Nucleus accumbens (tissue), 56 donors: ENCODE measurements at regions not wholly inside any gene's neighbourhood (a gene's known extent, or its start where the extent isn't known, plus 50 kb on each side); places are given as distances from the start of the nearest gene placed in this dataset.

Source experiments
- DNase-seq, 56 donors: peaks; one replicate each; lab custom pipeline; 2025; lab: John Stamatoyannopoulos, UW

DNA sequence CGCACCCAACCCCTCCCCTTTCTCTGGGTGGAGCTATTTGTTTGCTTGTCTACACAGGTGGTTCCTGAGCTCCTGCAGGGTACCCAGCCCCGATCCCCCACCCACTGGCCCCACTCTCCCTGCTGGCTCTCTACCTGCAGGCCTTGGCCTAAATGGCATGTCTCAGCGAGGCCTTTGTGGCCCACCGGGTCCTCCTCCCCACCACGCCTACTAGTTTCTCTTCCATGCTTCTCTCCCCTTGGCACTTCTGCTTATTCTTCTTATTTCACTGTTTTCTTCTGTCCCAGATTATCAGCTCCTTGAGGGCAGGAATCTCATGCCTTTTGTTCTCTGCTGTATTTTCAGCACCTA is 57.4 kb upstream of the ZNF536 start:
- DNase-seq = no peak

GRCh38 chr19:30315159-30315558 is 57.0 kb upstream of the ZNF536 start:
- no peak for DNase-seq

GRCh38 chr19:30316000-30316491 is 56.1 kb upstream of the ZNF536 start:
- no peak for DNase-seq

DNA sequence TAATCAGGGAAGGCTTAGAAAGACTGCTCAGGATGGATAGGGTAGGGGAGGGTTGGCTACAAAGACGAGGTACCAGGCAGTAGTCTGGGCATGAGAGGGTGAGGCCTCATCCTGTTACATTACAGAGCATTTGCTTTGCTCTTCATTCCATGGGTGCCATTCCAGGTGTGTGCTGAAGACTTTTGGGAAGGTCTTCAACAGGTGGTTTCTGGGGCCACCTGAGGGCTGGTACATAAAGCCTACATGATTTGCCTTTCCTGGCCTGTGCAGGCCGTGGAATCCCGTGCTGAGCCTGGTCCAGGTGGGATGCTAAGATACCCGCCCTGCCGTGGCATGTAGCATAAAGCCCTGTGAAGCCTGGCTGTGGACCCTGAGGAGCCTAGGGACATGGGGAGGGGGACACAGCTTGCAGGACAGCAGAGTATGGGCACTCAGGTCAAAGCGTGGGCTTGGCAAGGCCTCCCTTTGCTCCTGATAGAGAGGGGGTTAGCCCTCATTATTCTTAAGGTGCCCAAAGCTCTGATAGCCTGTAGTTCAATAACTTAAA is 55.6 kb upstream of the ZNF536 start:
- DNase-seq = no peak

DNA sequence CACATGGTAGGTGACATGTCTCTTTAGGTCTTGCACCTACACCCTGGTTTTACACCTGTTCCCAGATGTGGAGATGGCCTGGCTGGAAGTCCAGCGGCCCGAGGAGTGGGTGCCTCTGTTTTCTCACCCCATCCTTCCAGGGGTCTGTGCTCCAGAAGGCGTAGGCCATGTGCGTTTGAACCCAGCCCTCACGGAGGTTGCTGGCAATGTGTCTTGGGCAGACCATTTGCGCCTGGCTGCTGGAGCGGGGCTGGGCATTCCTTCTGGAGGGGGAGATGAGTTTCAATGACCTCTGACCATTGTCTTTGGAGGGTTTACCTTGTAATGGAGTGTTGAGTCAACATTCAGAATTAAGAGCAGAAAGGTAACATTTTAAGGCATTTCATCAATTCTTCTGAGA is 54.8 kb upstream of the ZNF536 start:
- no peak for DNase-seq

DNA sequence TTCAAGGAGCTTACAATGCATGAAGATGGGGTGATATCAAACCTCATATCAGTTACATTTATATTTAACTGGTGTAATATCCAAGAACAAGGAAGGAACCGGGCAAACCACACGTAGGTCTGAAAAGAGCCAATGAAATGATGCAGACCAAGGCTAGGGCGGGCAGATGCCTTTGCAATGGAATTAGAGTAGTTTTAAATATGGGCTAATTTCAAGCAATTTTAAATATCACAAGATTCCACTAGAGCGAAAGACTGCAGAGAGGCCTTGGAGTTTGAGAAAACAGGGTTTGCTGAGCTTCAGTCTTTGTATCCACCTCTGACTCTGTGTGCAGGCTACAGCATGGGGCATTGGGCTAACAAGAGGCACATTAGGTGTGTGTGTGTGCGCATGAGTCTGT is 53.9 kb upstream of the ZNF536 start:
- no peak for DNase-seq

- DNase-seq = no peak
Measured at GRCh38 chr19:30318936-30319335, 53.2 kb upstream of the ZNF536 start.

DNA sequence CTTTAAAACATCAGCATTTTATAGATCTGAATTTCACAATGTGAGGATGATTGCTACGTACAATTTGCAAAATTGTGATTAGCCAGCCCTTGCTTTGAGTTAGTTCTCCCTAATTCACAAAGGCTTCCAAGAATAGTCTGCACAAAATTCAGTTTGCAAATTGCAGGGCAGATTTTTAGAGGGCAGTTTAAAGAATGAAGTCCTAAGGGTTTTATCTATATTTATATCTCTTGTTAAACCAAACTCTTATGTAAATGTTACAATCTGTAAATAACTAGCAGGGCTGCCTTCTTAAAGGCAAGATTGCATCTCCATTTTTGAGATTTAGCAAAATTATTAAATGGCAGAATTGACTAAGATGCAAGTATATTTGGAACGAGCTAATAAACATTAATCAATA is 52.8 kb upstream of the ZNF536 start:
- DNase-seq = no peak

- DNase-seq = no peak
Measured at GRCh38 chr19:30319876-30320275, 52.3 kb upstream of the ZNF536 start.

GRCh38 chr19:30320466-30320865 is 51.7 kb upstream of the ZNF536 start:
- no peak for DNase-seq

- DNase-seq = no peak
Measured at GRCh38 chr19:30320916-30321315, 51.3 kb upstream of the ZNF536 start.
